ENCODE measurements at regions not wholly inside any gene's neighbourhood (a gene's known extent, or its start where the extent isn't known, plus 50 kb on each side); places are given as distances from the start of the nearest gene placed in this dataset.

DNA sequence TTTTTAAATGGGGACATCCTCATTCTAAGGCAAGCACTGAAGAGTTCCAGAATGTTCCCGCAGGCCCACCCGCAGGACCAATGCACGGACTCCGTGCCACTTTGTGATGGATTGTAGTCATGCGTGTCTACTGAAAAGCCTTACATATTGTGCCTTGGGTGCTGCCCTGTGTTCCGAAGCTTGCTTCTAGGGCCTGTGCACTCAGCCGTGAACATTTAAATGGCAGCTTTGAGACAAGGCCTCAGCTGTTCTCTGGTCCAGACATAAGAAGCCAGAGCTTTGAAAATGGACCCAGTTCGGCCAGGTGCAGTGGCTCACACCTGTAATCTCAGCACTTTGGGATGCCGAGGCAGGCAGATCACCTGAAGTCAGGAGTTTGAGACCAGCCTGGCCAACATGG lies 75.3 kb upstream of the CACNA1A start:
- Histone ChIP-seq H3K9me3 (peaks cover 0 to 8% of the 10 kb centered on the region in 2 donors), H3K27ac (no peak overlapping the region), H3K4me3 (no peak overlapping the region), H3K36me3 (no peaks in the 10 kb centered on the region), H3K27me3 (no peaks in the 10 kb centered on the region), H3K4me1 (no peaks in the 10 kb centered on the region)
- no peak for DNase-seq (ENCODE audit: low spot score in 2 of 2)
- TF ChIP-seq, protein P1, sequence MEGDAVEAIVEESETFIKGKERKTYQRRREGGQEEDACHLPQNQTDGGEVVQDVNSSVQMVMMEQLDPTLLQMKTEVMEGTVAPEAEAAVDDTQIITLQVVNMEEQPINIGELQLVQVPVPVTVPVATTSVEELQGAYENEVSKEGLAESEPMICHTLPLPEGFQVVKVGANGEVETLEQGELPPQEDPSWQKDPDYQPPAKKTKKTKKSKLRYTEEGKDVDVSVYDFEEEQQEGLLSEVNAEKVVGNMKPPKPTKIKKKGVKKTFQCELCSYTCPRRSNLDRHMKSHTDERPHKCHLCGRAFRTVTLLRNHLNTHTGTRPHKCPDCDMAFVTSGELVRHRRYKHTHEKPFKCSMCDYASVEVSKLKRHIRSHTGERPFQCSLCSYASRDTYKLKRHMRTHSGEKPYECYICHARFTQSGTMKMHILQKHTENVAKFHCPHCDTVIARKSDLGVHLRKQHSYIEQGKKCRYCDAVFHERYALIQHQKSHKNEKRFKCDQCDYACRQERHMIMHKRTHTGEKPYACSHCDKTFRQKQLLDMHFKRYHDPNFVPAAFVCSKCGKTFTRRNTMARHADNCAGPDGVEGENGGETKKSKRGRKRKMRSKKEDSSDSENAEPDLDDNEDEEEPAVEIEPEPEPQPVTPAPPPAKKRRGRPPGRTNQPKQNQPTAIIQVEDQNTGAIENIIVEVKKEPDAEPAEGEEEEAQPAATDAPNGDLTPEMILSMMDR (IDR thresholded peaks at IDR 0.05), result no peak
- TF ChIP-seq POLR2A (IDR thresholded peaks at IDR 0.05), result no peak
- TF ChIP-seq POLR2AphosphoS5 (IDR thresholded peaks at IDR 0.05), result no peak
- intact Hi-C loops (cut with DNase I; ENCODE audit: low total_unique reads), result no loop called here

- Histone ChIP-seq H3K4me3 (no peak overlapping the region), H3K36me3 (no peaks in the 10 kb centered on the region), H3K9me3 (peaks cover 0 to 16% of the 10 kb centered on the region in 2 donors), H3K4me1 (no peaks in the 10 kb centered on the region), H3K27ac (no peak overlapping the region), H3K27me3 (peaks cover 0 to 7% of the 10 kb centered on the region in 2 donors)
- DNase-seq (ENCODE audit: low spot score in 2 of 2), result no peak
- TF ChIP-seq POLR2A (IDR thresholded peaks at IDR 0.05) (no peak), POLR2AphosphoS5 (IDR thresholded peaks at IDR 0.05) (no peak)
- TF ChIP-seq, protein P1 (IDR thresholded peaks at IDR 0.05), result no peak
- intact Hi-C loops (cut with DNase I; ENCODE audit: low total_unique reads), result loop anchor here (10.0 kb wide), 2 partner anchors 295 to 1835 kb away; no protein-coding TSS in a partner anchor
Measured at GRCh38 chr19:13579388-13580060, 73.2 kb upstream of the CACNA1A start.

GRCh38 chr19:13576726-13577125 lies 70.4 kb upstream of the CACNA1A start:
- DNase-seq (ENCODE audit: low spot score in 2 of 2), result no peak
- Histone ChIP-seq H3K9me3 (peaks cover 0 to 16% of the 10 kb centered on the region in 2 donors), H3K27ac (no peak overlapping the region), H3K36me3 (no peaks in the 10 kb centered on the region), H3K4me3 (no peak overlapping the region), H3K27me3 (peaks cover 0 to 7% of the 10 kb centered on the region in 2 donors), H3K4me1 (no peaks in the 10 kb centered on the region)
- intact Hi-C loops (cut with DNase I; ENCODE audit: low total_unique reads), result loop anchor here (10.0 kb wide), 2 partner anchors 292 to 1832 kb away; no protein-coding TSS in a partner anchor
- TF ChIP-seq, protein P1 (IDR thresholded peaks at IDR 0.05), result no peak
- TF ChIP-seq POLR2AphosphoS5 (IDR thresholded peaks at IDR 0.05) (no peak), POLR2A (IDR thresholded peaks at IDR 0.05) (no peak)

DNA sequence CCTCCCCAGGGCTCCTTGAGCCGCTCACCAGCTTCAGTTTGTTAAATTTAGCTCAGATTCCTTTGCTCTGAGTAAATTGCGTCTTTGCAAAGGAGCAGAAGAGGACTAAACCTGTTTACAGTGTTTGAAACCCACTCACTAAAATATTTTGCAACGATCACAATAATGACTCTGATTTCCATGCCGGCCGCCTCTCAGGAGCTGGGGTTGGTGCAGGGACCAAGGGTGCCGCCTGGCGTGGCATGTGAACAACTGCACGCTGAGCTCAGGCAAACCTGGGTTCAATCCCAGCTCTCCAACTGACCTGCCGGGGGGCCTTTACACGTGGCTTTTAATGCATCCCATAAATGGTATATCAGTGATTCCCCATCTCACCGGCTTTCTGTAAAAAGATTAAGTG lies 68.7 kb upstream of the CACNA1A start:
- H3K27me3 ChIP-seq, result peaks cover 0 to 7% of the 10 kb centered on the region in 2 donors
- H3K4me1 ChIP-seq, result no peaks in the 10 kb centered on the region
- no peak overlapping the region for H3K4me3 ChIP-seq
- H3K27ac ChIP-seq, result no peak overlapping the region
- peaks cover 0 to 16% of the 10 kb centered on the region in 2 donors for H3K9me3 ChIP-seq
- DNase-seq (ENCODE audit: low spot score in 2 of 2), result no peak
- intact Hi-C loops (cut with DNase I; ENCODE audit: low total_unique reads), result loop anchor here (10.0 kb wide), 2 partner anchors 290 to 1830 kb away; no protein-coding TSS in a partner anchor
- TF ChIP-seq POLR2A (IDR thresholded peaks at IDR 0.05) (no peak), POLR2AphosphoS5 (IDR thresholded peaks at IDR 0.05) (no peak)
- TF ChIP-seq, protein P1 (IDR thresholded peaks at IDR 0.05), result no peak
- no peaks in the 10 kb centered on the region for H3K36me3 ChIP-seq

GRCh38 chr19:13573056-13573667 lies 66.9 kb upstream of the CACNA1A start:
- no peak for DNase-seq (ENCODE audit: low spot score in 2 of 2)
- intact Hi-C loops (cut with DNase I; ENCODE audit: low total_unique reads), result loop anchor here (10.0 kb wide), 2 partner anchors 288 to 1828 kb away; no protein-coding TSS in a partner anchor
- Histone ChIP-seq H3K27ac (no peak overlapping the region), H3K4me3 (no peak overlapping the region), H3K9me3 (peaks cover 0 to 16% of the 10 kb centered on the region in 2 donors), H3K4me1 (no peaks in the 10 kb centered on the region), H3K36me3 (no peaks in the 10 kb centered on the region), H3K27me3 (peaks cover 0 to 7% of the 10 kb centered on the region in 2 donors)
- no peak for TF ChIP-seq POLR2A (IDR thresholded peaks at IDR 0.05)
- TF ChIP-seq POLR2AphosphoS5 (IDR thresholded peaks at IDR 0.05), result no peak
- TF ChIP-seq, protein P1 (IDR thresholded peaks at IDR 0.05), result no peak
